Fibroblast of mammary gland (primary cell): ENCODE measurements at regions not wholly inside any gene's neighbourhood (a gene's known extent, or its start where the extent isn't known, plus 50 kb on each side); places are given as distances from the start of the nearest gene placed in this dataset.

Experiments
- DNase-seq: peaks from one replicate; pipeline ENCODE4 v3.0.0-alpha.2; 2010; ENCODE audit warnings: low read depth
- H3K4me3 ChIP-seq: 2 replicates; pipeline ENCODE4 v1.5.1; 2011; ENCODE audit warnings: low read depth, mild to moderate bottlenecking, low read length, moderate library complexity; ENCODE audit not compliant: control insufficient read depth
- CTCF ChIP-seq: conservative IDR thresholded peaks from 2 replicates; pipeline ENCODE4 v1.5.1; 2011; ENCODE audit warnings: low read depth, low read length, inconsistent platforms; ENCODE audit not compliant: control insufficient read depth, insufficient read depth

DNA sequence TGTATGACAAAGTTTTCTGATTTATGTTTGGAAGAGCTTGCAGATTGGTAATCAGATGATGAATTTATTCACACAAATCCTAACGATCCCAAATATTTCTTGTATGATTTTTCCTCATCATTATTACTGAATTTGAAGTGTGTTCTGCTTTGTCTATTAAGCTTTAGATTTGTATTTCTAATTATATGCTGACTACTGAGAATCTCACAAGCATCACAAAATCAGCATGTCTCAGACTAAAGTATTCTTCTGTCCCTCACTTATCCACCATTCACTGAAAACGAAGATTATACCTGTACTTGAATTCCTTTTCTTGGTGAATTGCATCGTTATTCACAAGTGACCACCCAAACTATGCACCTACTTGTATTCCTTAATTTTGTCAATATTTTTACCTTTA lies 796.3 kb upstream of the MAP3K7 start:
- no peak for TF ChIP-seq CTCF
- no peak overlapping the region for H3K4me3 ChIP-seq
- DNase-seq = no peak

DNA sequence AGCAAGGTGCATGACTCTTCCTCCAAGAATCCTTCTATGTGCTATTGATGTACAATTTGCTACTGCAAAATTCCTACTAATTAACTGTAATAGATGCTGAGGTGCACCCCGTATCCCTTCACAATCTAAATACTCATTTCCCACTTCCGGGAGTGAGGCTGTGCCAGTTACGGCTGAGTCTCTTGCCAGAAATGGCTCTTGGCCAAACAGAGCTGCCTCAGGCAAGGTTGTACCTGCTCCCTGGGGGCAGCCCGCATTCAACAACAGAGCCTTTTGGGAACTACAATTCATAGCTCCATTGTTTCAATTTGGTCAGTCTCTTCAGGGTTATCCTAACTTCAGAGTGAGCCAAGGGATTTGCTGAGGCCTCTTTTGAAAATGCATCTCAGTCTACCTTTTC lies 789.8 kb upstream of the MAP3K7 start:
- no peak for TF ChIP-seq CTCF
- DNase-seq = no peak
- H3K4me3 ChIP-seq = no peak overlapping the region

DNA sequence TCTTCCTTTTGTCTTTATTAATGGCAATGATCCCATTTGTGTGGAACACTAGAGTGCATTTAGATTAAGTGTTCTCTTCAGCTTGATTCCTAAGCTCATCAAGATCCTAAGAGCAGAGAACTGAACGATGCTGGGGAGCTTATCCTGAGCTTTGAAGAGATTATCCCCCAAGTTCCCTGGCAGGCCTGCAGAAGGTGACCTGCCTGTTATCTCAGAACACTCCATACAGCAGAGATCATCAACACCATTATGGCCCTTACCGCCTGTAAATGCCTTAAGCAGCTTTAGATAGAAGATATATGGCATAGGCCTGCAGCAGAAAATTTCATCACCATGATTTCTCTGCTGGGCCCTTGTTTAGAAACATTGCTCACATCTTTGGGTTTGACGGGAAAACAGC lies 779.9 kb upstream of the MAP3K7 start:
- DNase-seq = no peak
- no peak overlapping the region for H3K4me3 ChIP-seq
- TF ChIP-seq CTCF = no peak

DNA sequence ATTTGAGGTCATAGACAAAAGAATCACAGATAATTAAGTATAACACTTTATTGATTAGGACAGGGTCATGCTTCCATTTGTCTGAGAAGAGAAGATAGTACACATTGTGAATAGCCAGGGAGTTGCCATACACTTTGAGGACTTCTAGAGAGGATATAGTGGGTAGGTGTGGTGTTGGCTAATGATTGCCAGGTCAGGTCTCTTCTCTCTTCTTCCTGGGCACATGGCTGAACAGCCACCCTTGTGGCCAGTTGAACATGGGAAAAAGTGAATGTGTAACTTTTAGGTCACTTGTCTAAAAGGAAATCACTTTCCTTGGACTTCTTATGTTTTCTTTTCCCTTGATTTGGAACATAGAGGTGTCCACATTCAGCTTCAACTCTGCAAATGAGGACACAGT lies 772.1 kb upstream of the MAP3K7 start:
- H3K4me3 ChIP-seq = no peak overlapping the region
- DNase-seq = no peak
- no peak for TF ChIP-seq CTCF

DNA sequence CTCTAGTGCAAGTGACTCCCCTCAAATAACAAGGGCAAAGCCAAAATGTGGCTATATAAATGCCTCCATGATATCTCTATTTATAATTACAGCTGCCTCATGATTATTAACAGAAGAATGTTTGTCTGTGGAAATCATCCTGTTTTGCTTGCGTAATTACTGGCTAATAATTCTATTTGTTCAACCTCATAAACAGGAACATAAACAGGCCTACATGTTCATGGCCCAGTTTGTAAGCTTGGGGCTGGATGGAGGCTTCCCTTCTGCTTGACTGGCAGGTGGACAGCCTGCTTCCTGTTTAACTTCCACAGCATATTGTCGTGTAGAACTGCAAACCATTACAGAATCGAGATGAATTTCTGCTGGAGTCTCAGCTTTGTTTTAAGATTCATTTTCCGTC lies 766.0 kb upstream of the MAP3K7 start:
- H3K4me3 ChIP-seq = no peak overlapping the region
- no peak for DNase-seq
- no peak for TF ChIP-seq CTCF

- no peak for TF ChIP-seq CTCF
- DNase-seq = no peak
- H3K4me3 ChIP-seq = no peak overlapping the region
Measured at GRCh38 chr6:91352321-91352720, 765.4 kb upstream of the MAP3K7 start.

DNA sequence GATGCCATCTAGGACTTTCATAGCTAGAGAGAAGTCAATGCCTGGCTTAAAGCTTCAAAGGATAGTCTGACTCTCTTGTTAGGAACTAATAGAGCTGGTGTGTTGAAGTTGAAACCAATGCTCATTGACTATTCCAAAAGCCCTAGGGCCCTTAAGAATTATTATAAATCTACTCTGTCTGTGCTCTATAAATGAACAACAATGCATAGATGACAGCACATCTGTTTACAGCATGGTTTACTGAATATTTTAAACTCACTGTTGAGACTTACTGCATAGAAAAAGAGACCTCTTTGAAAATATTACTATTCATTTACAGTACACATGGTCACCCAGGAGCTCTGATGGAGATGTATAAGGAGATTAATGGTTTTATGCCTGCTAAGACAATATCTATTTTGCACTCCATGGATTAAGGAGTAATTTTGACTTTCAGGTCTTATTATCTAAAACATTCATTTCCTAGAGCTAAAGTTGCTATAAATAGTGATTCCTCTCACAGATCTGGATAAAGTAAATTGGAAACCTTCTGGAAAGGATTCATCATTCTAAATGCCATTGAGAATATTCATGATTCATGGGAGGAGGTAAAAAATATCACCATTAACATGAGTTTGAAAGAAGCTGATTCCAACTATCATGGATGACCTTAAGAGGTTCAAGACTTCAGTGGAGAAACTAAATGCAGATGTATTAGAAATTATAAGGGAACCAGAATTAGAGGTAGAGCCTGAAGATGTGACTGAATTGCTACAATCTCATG lies 763.5 kb upstream of the MAP3K7 start:
- DNase-seq = no peak
- no peak overlapping the region for H3K4me3 ChIP-seq
- TF ChIP-seq CTCF = no peak
